H9 (cell line): ENCODE measurements at regions not wholly inside any gene's neighbourhood (a gene's known extent, or its start where the extent isn't known, plus 50 kb on each side); places are given as distances from the start of the nearest gene placed in this dataset.

Source experiments
- DNase-seq: peaks from one replicate; pipeline ENCODE4 v3.0.0-alpha.2; 2017
- H2AFZ ChIP-seq: one replicate; pipeline ENCODE4 v1.6.1; 2013; ENCODE audit warnings: mild to moderate bottlenecking, low read length, control low read depth, moderate library complexity
- H2AK5ac ChIP-seq: 2 replicates; pipeline ENCODE4 v1.6.1; 2013; ENCODE audit warnings: low read length, control low read depth, mixed read lengths; ENCODE audit not compliant: insufficient read length
- H2BK120ac ChIP-seq: one replicate; pipeline ENCODE4 v1.6.1; 2013; ENCODE audit warnings: low read depth, mild to moderate bottlenecking, low read length, control low read depth, inconsistent platforms; ENCODE audit not compliant: poor library complexity, severe bottlenecking
- H2BK12ac ChIP-seq: 2 replicates; pipeline ENCODE4 v1.6.1; 2013; ENCODE audit warnings: low read length, control low read depth, mixed read lengths, low read depth; ENCODE audit not compliant: insufficient read length
- H2BK15ac ChIP-seq: 2 replicates; pipeline ENCODE4 v1.6.1; 2013; ENCODE audit warnings: low read depth, low read length, control low read depth
- H2BK20ac ChIP-seq: one replicate; pipeline ENCODE4 v1.6.1; 2013; ENCODE audit warnings: low read depth, mild to moderate bottlenecking, low read length, control low read depth, inconsistent platforms; ENCODE audit not compliant: poor library complexity, severe bottlenecking
- H2BK5ac ChIP-seq: 2 replicates; pipeline ENCODE4 v1.6.1; 2013; ENCODE audit warnings: low read length, control low read depth, mixed read lengths; ENCODE audit not compliant: insufficient read length
- H3K14ac ChIP-seq: 2 replicates; pipeline ENCODE4 v1.6.1; 2013; ENCODE audit warnings: low read length, control low read depth; ENCODE audit not compliant: insufficient read depth
- H3K18ac ChIP-seq: 2 replicates; pipeline ENCODE4 v1.6.1; 2013; ENCODE audit warnings: low read depth, mild to moderate bottlenecking, mixed read lengths, low read length, control low read depth; ENCODE audit not compliant: insufficient read length
- H3K23ac ChIP-seq: 2 replicates; pipeline ENCODE4 v1.6.1; 2013; ENCODE audit warnings: low read length, control low read depth, mixed read lengths, low read depth; ENCODE audit not compliant: insufficient read length
- H3K23me2 ChIP-seq: 2 replicates; pipeline ENCODE4 v1.6.1; 2013; ENCODE audit warnings: low read depth, mild to moderate bottlenecking, mixed read lengths, low read length, control low read depth; ENCODE audit not compliant: insufficient read length, poor library complexity, severe bottlenecking
- H3K27ac ChIP-seq: 2 replicates; pipeline ENCODE4 v1.5.1; 2013; ENCODE audit warnings: low read length, control low read depth, mixed read lengths, low read depth; ENCODE audit not compliant: insufficient read length
- H3K27me3 ChIP-seq: 2 replicates; pipeline ENCODE4 v1.6.1; 2013; ENCODE audit warnings: low read length, control low read depth, inconsistent platforms; ENCODE audit not compliant: insufficient read depth
- H3K4ac ChIP-seq: 2 replicates; pipeline ENCODE4 v1.6.1; 2013; ENCODE audit warnings: low read depth, mild to moderate bottlenecking, control low read depth, inconsistent platforms, low read length, moderate library complexity
- H3K4me1 ChIP-seq: 2 replicates; pipeline ENCODE4 v1.6.1; 2013; ENCODE audit warnings: low read length, control low read depth, inconsistent platforms; ENCODE audit not compliant: insufficient read depth
- H3K4me2 ChIP-seq: 2 replicates; pipeline ENCODE4 v1.6.1; 2013; ENCODE audit warnings: low read length, control low read depth, mixed read lengths; ENCODE audit not compliant: insufficient read length, insufficient read depth
- H3K56ac ChIP-seq: 2 replicates; pipeline ENCODE4 v1.6.1; 2013; ENCODE audit warnings: low read depth, mild to moderate bottlenecking, mixed read lengths, low read length, control low read depth; ENCODE audit not compliant: insufficient read length
- H3K79me1 ChIP-seq: 2 replicates; pipeline ENCODE4 v1.6.1; 2013; ENCODE audit warnings: low read depth, mild to moderate bottlenecking, moderate library complexity, low read length, control low read depth, inconsistent platforms; ENCODE audit not compliant: insufficient read depth, poor library complexity, severe bottlenecking
- H3K79me2 ChIP-seq: 2 replicates; pipeline ENCODE4 v1.6.1; 2013; ENCODE audit warnings: low read length, control low read depth, inconsistent platforms; ENCODE audit not compliant: insufficient read depth
- H3K9ac ChIP-seq: 2 replicates; pipeline ENCODE4 v1.6.1; 2013; ENCODE audit warnings: low read length, control low read depth, mixed read lengths; ENCODE audit not compliant: insufficient read length; ENCODE audit errors: extremely low read depth
- H3K9me3 ChIP-seq: one replicate; pipeline ENCODE4 v1.6.1; 2013; ENCODE audit warnings: low read depth, low read length, inconsistent platforms; ENCODE audit not compliant: control insufficient read depth
- H3T11ph ChIP-seq: one replicate; pipeline ENCODE4 v1.6.1; 2013; ENCODE audit warnings: mild to moderate bottlenecking, low read length, control low read depth, inconsistent platforms
- H4K20me1 ChIP-seq: one replicate; pipeline ENCODE4 v1.6.1; 2013; ENCODE audit not compliant: control insufficient read depth, insufficient read length, insufficient read depth
- H4K5ac ChIP-seq: 2 replicates; pipeline ENCODE4 v1.6.1; 2013; ENCODE audit warnings: low read depth, mild to moderate bottlenecking, mixed read lengths, low read length, control low read depth; ENCODE audit not compliant: insufficient read length
- H4K8ac ChIP-seq: replicated peaks from 2 replicates; pipeline ENCODE4 v1.6.1; 2013; ENCODE audit warnings: low read length, control low read depth, mixed read lengths, low read depth; ENCODE audit not compliant: insufficient read length
- H4K91ac ChIP-seq: 2 replicates; pipeline ENCODE4 v1.6.1; 2013; ENCODE audit warnings: low read depth, mild to moderate bottlenecking, moderate library complexity, mixed read lengths, low read length, control low read depth; ENCODE audit not compliant: insufficient read length
- H3K27ac Mint-ChIP-seq, 3 experiments: 2 replicates in 2 of 3; 3 replicates in 1 of 3; pipeline ENCODE4 v1.8.0; 2020 to 2021; ENCODE audit warnings: mixed read lengths in 3 of 3, mild to moderate bottlenecking in 1 of 3, moderate library complexity in 1 of 3
- H3K27me3 Mint-ChIP-seq: 2 replicates; pipeline ENCODE4 v1.8.0; 2021; ENCODE audit warnings: low read depth, mild to moderate bottlenecking, moderate library complexity, mixed read lengths
- H3K36me3 Mint-ChIP-seq, 3 experiments: 2 replicates in 2 of 3; 3 replicates in 1 of 3; pipeline ENCODE4 v1.8.0; 2020 to 2021; ENCODE audit warnings: low read depth in 3 of 3, mixed read lengths in 3 of 3; ENCODE audit not compliant: insufficient read depth in 1 of 3
- H3K4me1 Mint-ChIP-seq, 2 experiments: 2 replicates each; pipeline ENCODE4 v1.8.0; 2020; ENCODE audit warnings: mixed read lengths in 2 of 2
- H3K4me3 Mint-ChIP-seq, 2 experiments: 2 replicates in 1 of 2; 3 replicates in 1 of 2; pipeline ENCODE4 v1.8.0; 2020 to 2021; ENCODE audit warnings: mild to moderate bottlenecking in 2 of 2, mixed read lengths in 2 of 2, moderate library complexity in 1 of 2
- H3K9me3 Mint-ChIP-seq, 2 experiments: 2 replicates in 1 of 2; 3 replicates in 1 of 2; pipeline ENCODE4 v1.8.0; 2020; ENCODE audit warnings: mild to moderate bottlenecking in 2 of 2, mixed read lengths in 2 of 2, moderate library complexity in 1 of 2
- WGBS: extraction: QIAGEN DNeasy Blood & Tissue Kit; methylation state at CpG from one replicate; pipeline ENCODE4 v1.1.7; 2013; ENCODE audit warnings: missing lambda C conversion rate, low lambda C conversion rate, mixed read lengths; ENCODE audit not compliant: insufficient read length; ENCODE audit errors: extremely low coverage; 5-methylcytosine and 5-hydroxymethylcytosine counted together
- TF ChIP-seq, protein P1 (sequence below): fragments of 200-600 bp; sonication (generic); conservative IDR thresholded peaks from 3 replicates; pipeline ENCODE4 v1.8.0; 2021; ENCODE audit warnings: antibody characterized with exemption, mild to moderate bottlenecking

DNA sequence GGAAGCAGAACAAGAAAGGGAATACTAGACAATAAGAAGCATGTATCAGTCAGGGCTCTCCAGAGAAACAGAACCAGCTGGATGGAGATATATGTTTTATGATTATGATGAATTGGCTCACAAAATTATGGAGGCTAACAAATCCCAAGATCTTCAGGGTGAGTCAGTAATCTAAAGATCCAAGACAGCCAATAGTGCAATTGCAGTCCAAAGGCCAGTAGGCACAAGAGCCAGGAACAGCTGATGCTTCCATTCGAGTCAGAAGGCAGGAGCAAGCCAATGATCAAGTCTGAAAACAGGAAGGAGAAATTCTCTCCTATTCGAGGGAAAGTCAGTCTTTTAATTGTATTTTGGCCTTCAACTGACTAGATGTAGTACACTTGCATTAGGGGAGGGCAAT, 164.9 kb upstream of the ST8SIA2 start:
- Histone ChIP-seq H4K20me1 (no peaks in the 10 kb centered on the region), H2BK5ac (no peak overlapping the region), H3K18ac (no peak overlapping the region), H3K4me2 (no peak overlapping the region), H3K9me3 (no peaks in the 10 kb centered on the region), H3K56ac (no peak overlapping the region), H3T11ph (no peak overlapping the region), H3K27ac (no peak overlapping the region), H4K91ac (no peak overlapping the region), H2BK15ac (no peak overlapping the region), H4K5ac (no peak overlapping the region), H2BK12ac (no peak overlapping the region), H2BK120ac (no peak overlapping the region), H3K79me1 (no peaks in the 10 kb centered on the region), H2AFZ (no peak overlapping the region), H3K23me2 (no peaks in the 10 kb centered on the region), H3K27me3 (no peaks in the 10 kb centered on the region), H4K8ac (no peak overlapping the region), H3K4me1 (no peaks in the 10 kb centered on the region), H3K79me2 (no peaks in the 10 kb centered on the region; the same call in 1 of the 2 replicates), H3K14ac (no peak overlapping the region), H3K9ac (no peak overlapping the region), H2BK20ac (no peak overlapping the region), H2AK5ac (no peak overlapping the region), H3K23ac (no peak overlapping the region), H3K4ac (no peak overlapping the region)
- Mint-ChIP-seq H3K27me3 (no peaks in the 10 kb centered on the region), H3K36me3 (0 out of 7 replicates have a peak, but pooled peaks cover 0 to 2% (median 0%) of the 10 kb centered on the region in 3 experiments), H3K27ac (no peak overlapping the region), H3K4me3 (no peak overlapping the region), H3K4me1 (no peaks in the 10 kb centered on the region), H3K9me3 (peaks cover 0 to 4% of the 10 kb centered on the region in 2 experiments; a peak in 3 of 5 replicates)
- no CpG with 5 or more reads among the region's 2 CpGs for WGBS
- TF ChIP-seq, protein P1, sequence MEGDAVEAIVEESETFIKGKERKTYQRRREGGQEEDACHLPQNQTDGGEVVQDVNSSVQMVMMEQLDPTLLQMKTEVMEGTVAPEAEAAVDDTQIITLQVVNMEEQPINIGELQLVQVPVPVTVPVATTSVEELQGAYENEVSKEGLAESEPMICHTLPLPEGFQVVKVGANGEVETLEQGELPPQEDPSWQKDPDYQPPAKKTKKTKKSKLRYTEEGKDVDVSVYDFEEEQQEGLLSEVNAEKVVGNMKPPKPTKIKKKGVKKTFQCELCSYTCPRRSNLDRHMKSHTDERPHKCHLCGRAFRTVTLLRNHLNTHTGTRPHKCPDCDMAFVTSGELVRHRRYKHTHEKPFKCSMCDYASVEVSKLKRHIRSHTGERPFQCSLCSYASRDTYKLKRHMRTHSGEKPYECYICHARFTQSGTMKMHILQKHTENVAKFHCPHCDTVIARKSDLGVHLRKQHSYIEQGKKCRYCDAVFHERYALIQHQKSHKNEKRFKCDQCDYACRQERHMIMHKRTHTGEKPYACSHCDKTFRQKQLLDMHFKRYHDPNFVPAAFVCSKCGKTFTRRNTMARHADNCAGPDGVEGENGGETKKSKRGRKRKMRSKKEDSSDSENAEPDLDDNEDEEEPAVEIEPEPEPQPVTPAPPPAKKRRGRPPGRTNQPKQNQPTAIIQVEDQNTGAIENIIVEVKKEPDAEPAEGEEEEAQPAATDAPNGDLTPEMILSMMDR = no peak
- no peak for DNase-seq
